ENCODE measurements at regions not wholly inside any gene's neighbourhood (a gene's known extent, or its start where the extent isn't known, plus 50 kb on each side); places are given as distances from the start of the nearest gene placed in this dataset.

DNA sequence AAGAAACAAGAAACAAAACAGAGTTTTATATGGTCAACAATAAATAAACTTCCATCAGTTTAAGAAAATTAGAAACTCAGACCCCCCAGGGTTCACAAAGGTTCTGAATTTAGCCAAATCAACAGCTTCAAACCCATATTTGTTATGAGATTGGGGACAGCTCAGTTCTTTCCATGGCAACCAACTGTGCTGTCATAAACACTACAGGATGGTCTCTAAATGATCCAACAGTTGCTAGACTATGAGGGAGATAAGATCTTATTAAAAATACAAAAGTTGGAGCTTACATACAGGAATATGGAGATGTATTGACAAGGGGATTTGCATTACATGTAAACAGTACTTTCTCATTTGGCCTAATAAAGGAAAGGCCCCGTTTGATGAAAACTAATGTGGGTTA lies 154.6 kb upstream of the CTAGE1 start:
- no peak for DNase-seq (ENCODE audit: low spot score)
- H3K36me3 ChIP-seq = no peaks in the 10 kb centered on the region
- TF ChIP-seq, protein P1, sequence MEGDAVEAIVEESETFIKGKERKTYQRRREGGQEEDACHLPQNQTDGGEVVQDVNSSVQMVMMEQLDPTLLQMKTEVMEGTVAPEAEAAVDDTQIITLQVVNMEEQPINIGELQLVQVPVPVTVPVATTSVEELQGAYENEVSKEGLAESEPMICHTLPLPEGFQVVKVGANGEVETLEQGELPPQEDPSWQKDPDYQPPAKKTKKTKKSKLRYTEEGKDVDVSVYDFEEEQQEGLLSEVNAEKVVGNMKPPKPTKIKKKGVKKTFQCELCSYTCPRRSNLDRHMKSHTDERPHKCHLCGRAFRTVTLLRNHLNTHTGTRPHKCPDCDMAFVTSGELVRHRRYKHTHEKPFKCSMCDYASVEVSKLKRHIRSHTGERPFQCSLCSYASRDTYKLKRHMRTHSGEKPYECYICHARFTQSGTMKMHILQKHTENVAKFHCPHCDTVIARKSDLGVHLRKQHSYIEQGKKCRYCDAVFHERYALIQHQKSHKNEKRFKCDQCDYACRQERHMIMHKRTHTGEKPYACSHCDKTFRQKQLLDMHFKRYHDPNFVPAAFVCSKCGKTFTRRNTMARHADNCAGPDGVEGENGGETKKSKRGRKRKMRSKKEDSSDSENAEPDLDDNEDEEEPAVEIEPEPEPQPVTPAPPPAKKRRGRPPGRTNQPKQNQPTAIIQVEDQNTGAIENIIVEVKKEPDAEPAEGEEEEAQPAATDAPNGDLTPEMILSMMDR (IDR thresholded peaks at IDR 0.05) = no peak
- no peaks in the 10 kb centered on the region for H3K27me3 ChIP-seq
- no peaks in the 10 kb centered on the region for H3K4me1 ChIP-seq
- H3K27ac ChIP-seq = no peak overlapping the region
- H3K4me3 ChIP-seq = no peak overlapping the region
- no peaks in the 10 kb centered on the region for H3K9me3 ChIP-seq

DNA sequence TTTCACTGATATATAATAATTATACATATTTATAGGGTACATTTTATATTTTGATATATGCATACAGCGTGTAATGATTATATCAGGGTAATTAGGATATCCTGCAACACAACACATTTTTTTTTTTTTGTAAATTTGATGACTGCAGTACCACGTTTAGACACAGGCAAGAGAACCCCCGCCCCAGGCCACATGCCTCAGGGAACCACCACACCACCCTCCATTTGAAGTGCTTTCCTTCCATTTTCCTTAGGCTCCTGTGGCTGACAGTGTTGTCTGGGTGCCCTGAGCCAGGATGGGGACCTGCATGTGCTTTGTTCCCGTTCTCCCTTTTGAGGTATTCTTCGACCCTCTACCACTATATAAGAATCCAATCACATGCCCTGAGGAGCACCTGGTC lies 161.6 kb upstream of the CTAGE1 start:
- DNase-seq (ENCODE audit: low spot score) = no peak

DNA sequence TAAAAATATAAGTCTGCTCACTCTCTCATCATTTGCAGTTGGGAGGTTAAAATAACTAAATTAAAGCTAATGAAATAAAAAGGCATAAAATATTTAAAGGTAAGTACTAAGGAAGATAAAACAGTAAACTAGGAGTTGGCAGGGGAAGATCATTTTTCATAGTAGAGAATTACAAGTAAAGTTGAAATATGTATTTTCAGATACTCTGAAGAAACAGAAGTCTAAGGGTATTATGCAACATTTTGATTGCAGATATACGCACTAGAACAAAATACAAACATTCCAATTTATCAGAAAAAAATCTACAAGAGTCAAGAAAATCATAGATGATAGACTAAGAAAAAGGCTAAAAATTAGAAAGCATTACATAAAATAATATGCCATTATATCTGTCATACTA lies 167.6 kb upstream of the CTAGE1 start:
- DNase-seq (ENCODE audit: low spot score) = no peak
- no peaks in the 10 kb centered on the region for H3K36me3 ChIP-seq
- no peaks in the 10 kb centered on the region for H3K27me3 ChIP-seq
- no peaks in the 10 kb centered on the region for H3K4me1 ChIP-seq
- peaks cover 0 to 7% of the 10 kb centered on the region in 2 donors for H3K9me3 ChIP-seq
- H3K27ac ChIP-seq = no peak overlapping the region
- H3K4me3 ChIP-seq = no peak overlapping the region
- TF ChIP-seq, protein P1 (IDR thresholded peaks at IDR 0.05) = no peak

More for the DNA sequence above, 161.6 kb upstream of the CTAGE1 start:
- H3K4me3 ChIP-seq = no peak overlapping the region
- no peak overlapping the region for H3K27ac ChIP-seq
- no peaks in the 10 kb centered on the region for H3K9me3 ChIP-seq
- no peaks in the 10 kb centered on the region for H3K4me1 ChIP-seq
- TF ChIP-seq, protein P1 (IDR thresholded peaks at IDR 0.05) = no peak
- no peaks in the 10 kb centered on the region for H3K36me3 ChIP-seq
- no peaks in the 10 kb centered on the region for H3K27me3 ChIP-seq

DNA sequence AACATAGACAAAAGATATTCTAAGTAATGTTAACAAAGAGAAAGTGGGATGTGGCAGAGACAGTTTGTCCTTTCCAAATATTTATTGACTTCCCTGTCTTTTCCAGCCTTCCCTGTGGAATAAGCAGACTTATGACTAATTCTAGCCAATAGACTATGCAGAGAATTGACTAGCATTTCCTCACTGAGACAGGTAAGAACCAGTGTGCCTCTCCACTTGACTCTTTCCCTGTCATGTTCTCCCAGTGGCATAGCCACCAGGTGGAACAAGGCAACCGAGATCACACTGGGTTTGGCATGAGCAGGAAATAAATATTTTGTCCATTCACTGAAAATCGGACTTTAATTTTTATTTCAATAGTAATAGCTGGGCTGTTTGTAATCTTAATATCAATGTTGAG lies 168.1 kb upstream of the CTAGE1 start:
- H3K9me3 ChIP-seq = peaks cover 0 to 7% of the 10 kb centered on the region in 2 donors
- no peaks in the 10 kb centered on the region for H3K27me3 ChIP-seq
- no peak overlapping the region for H3K27ac ChIP-seq
- TF ChIP-seq, protein P1 (IDR thresholded peaks at IDR 0.05) = no peak
- no peak overlapping the region for H3K4me3 ChIP-seq
- H3K4me1 ChIP-seq = no peaks in the 10 kb centered on the region
- H3K36me3 ChIP-seq = no peaks in the 10 kb centered on the region
- DNase-seq (ENCODE audit: low spot score) = no peak

DNA sequence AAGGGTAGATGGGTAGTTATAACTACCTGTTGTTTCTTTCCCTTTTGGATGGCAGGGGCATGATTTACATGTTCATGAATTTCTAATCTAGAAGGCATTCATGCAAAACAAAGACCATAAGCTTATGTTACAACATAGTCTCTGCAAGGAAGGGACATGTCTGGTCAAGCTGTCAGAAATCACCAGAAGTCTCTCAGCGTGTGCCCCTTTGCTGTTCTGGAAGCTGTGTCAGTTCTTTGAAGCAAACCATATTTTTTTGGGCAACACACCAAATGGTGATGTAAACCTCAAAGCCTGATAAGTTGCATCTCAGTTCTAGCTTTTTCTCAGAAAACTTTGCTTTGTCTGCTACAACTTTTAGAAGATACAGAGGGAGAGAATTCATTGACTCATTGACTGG lies 173.5 kb upstream of the CTAGE1 start:
- Histone ChIP-seq H3K36me3 (no peaks in the 10 kb centered on the region), H3K9me3 (peaks cover 0 to 7% of the 10 kb centered on the region in 2 donors), H3K27me3 (no peaks in the 10 kb centered on the region), H3K4me1 (no peaks in the 10 kb centered on the region), H3K4me3 (no peak overlapping the region), H3K27ac (no peak overlapping the region)
- TF ChIP-seq, protein P1 (IDR thresholded peaks at IDR 0.05) = no peak
- DNase-seq (ENCODE audit: low spot score) = no peak

DNA sequence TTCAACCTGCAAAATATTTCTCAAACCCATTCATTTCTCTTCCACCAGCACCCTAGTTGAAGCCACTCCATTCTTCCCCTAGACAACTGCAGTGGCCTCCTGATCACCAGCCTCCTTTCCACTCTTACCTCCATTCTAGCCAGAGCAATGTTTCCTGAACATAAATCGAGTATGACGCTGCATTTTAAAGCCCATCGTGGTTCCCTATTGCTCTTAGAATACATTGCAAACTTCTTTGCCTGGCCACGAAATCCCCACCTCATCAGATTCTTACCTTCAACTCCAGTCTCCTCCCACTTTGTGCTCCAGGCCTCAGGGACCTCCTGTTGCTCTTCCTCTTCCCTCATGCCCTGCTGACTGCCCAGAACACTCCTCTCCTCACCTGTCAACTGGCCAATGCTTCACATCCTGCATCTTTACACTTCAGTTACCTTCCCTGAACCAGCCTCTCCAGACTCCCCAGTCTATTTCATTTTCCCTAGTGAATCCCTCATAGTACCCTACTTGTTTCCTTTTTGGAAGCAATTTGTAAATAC lies 176.5 kb upstream of the CTAGE1 start:
- no peaks in the 10 kb centered on the region for H3K4me1 ChIP-seq
- TF ChIP-seq, protein P1 (IDR thresholded peaks at IDR 0.05) = no peak
- no peak for DNase-seq (ENCODE audit: low spot score)

More for the DNA sequence above, 176.5 kb upstream of the CTAGE1 start:
- H3K27me3 ChIP-seq = no peaks in the 10 kb centered on the region
- H3K4me3 ChIP-seq = no peak overlapping the region
- H3K27ac ChIP-seq = no peak overlapping the region
- no peaks in the 10 kb centered on the region for H3K36me3 ChIP-seq
- H3K9me3 ChIP-seq = no peaks in the 10 kb centered on the region
